PC-3 (cell line): ENCODE measurements at regions not wholly inside any gene's neighbourhood (a gene's known extent, or its start where the extent isn't known, plus 50 kb on each side); places are given as distances from the start of the nearest gene placed in this dataset.

Experiments
- ATAC-seq: fragments of 200-7000 bp; cut with Tn5 transposase; 2 replicates; pipeline ENCODE4 v1.9.1; 2020; ENCODE audit warnings: mild to moderate bottlenecking, moderate library complexity
- BruUV-seq: library from RNA; stranded (reverse); fragments of 400-500 nt; replicated peaks from 2 replicates; lab custom pipeline; 2021; lab: Mats Ljungman, UMichigan
- CTCF ChIA-PET: fragments of 300-600 bp; sonication (Branson Sonifier 250); formaldehyde crosslinking; loops from one replicate; lab custom pipeline; 2022; ENCODE audit warnings: antibody characterized with exemption; lab: Charles Lee
- POLR2A ChIA-PET: fragments of 300-600 bp; sonication (Branson Sonifier 250); formaldehyde crosslinking; loops from one replicate; lab custom pipeline; 2022; ENCODE audit warnings: antibody characterized with exemption; ENCODE audit not compliant: unreplicated experiment; lab: Charles Lee
- DNase-seq: peaks from one replicate; pipeline ENCODE4 v3.0.0-alpha.2; 2015
- H2AFZ ChIP-seq: fragments of 300-600 bp; sonication (generic); 2 replicates; pipeline ENCODE4 v1.6.0; 2016; ENCODE audit warnings: antibody characterized with exemption, low read length
- H3F3A ChIP-seq: fragments of 300-600 bp; sonication (generic); one replicate; pipeline ENCODE4 v1.6.0; 2017; ENCODE audit warnings: antibody characterized with exemption, low read length, control low read depth, mild to moderate bottlenecking; ENCODE audit not compliant: unreplicated experiment
- H3K27ac ChIP-seq: fragments of 300-600 bp; sonication (generic); 2 replicates; pipeline ENCODE4 v1.5.1; 2016; ENCODE audit warnings: mild to moderate bottlenecking, low read length
- H3K27me3 ChIP-seq: fragments of 300-600 bp; sonication (generic); 2 replicates; pipeline ENCODE4 v1.6.1; 2016; ENCODE audit warnings: low read length, mixed read lengths
- H3K36me3 ChIP-seq: fragments of 300-600 bp; sonication (generic); 2 replicates; pipeline ENCODE4 v1.6.1; 2016; ENCODE audit warnings: low read depth, mixed run types, low read length, mixed read lengths
- H3K4me1 ChIP-seq: fragments of 300-600 bp; sonication (generic); 2 replicates; pipeline ENCODE4 v1.5.1; 2016; ENCODE audit warnings: low read length; ENCODE audit not compliant: insufficient read depth
- H3K4me2 ChIP-seq: fragments of 300-600 bp; sonication (generic); 2 replicates; pipeline ENCODE4 v1.6.0; 2016; ENCODE audit warnings: low read length
- H3K4me3 ChIP-seq: fragments of 300-600 bp; sonication (generic); 2 replicates; pipeline ENCODE4 v1.5.1; 2016; ENCODE audit warnings: mild to moderate bottlenecking, low read length, mixed read lengths
- H3K79me2 ChIP-seq: fragments of 300-600 bp; sonication (generic); 2 replicates; pipeline ENCODE4 v1.6.1; 2017; ENCODE audit warnings: low read length, mixed read lengths
- H3K9ac ChIP-seq: fragments of 300-600 bp; sonication (generic); 2 replicates; pipeline ENCODE4 v1.6.0; 2016; ENCODE audit warnings: mild to moderate bottlenecking, low read length
- H3K9me2 ChIP-seq: fragments of 300-600 bp; sonication (generic); replicated peaks from 2 replicates; pipeline ENCODE4 v1.6.1; 2016; ENCODE audit warnings: mixed run types, low read length, mixed read lengths
- H3K9me3 ChIP-seq: fragments of 300-600 bp; sonication (generic); 2 replicates; pipeline ENCODE4 v1.6.1; 2016; ENCODE audit warnings: low read length, mixed read lengths
- H4K20me1 ChIP-seq: fragments of 300-600 bp; sonication (generic); 2 replicates; pipeline ENCODE4 v1.6.1; 2016; ENCODE audit warnings: low read length, mixed read lengths
- EZH2 ChIP-seq: fragments of 300-600 bp; sonication (generic); IDR thresholded peaks from one replicate; pipeline ENCODE4 v1.6.1; 2017; ENCODE audit warnings: antibody characterized with exemption, mild to moderate bottlenecking, low read length; ENCODE audit not compliant: unreplicated experiment
- EZH2phosphoT487 ChIP-seq: fragments of 300-600 bp; sonication (generic); IDR thresholded peaks from 2 replicates; pipeline ENCODE4 v1.6.1; 2018; ENCODE audit warnings: mild to moderate bottlenecking, antibody characterized with exemption, low read length, borderline replicate concordance
- intact Hi-C: fragments of 100-400 bp; cut with micrococcal nuclease; formaldehyde crosslinking; loops from 2 replicates; pipeline ENCODE4 v1.9.0; 2023
- TF ChIP-seq, protein P1 (sequence below): fragments of 300-600 bp; sonication (generic); conservative IDR thresholded peaks from 2 replicates; pipeline ENCODE4 v1.5.1; 2017; ENCODE audit warnings: antibody characterized with exemption, low read depth, mild to moderate bottlenecking, low read length

DNA sequence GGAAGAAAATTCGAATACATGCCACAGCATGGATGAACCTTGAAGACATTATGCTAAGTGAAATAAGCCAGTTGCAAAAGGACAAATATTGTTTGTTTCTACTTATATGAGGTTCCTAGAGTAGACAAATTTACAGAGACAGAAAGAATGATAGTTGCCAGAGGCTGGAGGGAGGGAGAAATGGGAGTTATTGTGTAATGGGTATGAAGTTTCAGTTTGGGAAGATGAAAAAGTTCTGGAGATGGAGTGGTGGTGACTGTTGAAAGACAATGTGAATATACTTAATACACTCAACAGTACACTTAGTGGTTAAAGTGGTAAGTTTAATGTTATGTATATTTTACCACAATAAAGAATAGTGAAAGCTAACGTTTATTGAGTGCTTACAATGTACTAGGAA is 99.6 kb upstream of the SLC44A1 start:
- Histone ChIP-seq H3K27me3 (no peaks in the 10 kb centered on the region), H3K79me2 (no peaks in the 10 kb centered on the region), H3K4me2 (no peak overlapping the region), H3K36me3 (no peaks in the 10 kb centered on the region), H3K27ac (no peak overlapping the region), H3K9me3 (no peaks in the 10 kb centered on the region), H3K9ac (no peak overlapping the region), H3F3A (no peaks in the 10 kb centered on the region), H2AFZ (no peak overlapping the region), H4K20me1 (no peaks in the 10 kb centered on the region), H3K9me2 (no peaks in the 10 kb centered on the region), H3K4me3 (no peak overlapping the region), H3K4me1 (no peaks in the 10 kb centered on the region)
- no peak for ATAC-seq
- no peak for DNase-seq
- BruUV-seq = no TSS peak
- ChIA-PET CTCF (no interaction called here), POLR2A (no interaction called here)
- intact Hi-C loops = no loop called here
- TF ChIP-seq EZH2phosphoT487 = no peak
- no peak for TF ChIP-seq EZH2
- TF ChIP-seq, protein P1, sequence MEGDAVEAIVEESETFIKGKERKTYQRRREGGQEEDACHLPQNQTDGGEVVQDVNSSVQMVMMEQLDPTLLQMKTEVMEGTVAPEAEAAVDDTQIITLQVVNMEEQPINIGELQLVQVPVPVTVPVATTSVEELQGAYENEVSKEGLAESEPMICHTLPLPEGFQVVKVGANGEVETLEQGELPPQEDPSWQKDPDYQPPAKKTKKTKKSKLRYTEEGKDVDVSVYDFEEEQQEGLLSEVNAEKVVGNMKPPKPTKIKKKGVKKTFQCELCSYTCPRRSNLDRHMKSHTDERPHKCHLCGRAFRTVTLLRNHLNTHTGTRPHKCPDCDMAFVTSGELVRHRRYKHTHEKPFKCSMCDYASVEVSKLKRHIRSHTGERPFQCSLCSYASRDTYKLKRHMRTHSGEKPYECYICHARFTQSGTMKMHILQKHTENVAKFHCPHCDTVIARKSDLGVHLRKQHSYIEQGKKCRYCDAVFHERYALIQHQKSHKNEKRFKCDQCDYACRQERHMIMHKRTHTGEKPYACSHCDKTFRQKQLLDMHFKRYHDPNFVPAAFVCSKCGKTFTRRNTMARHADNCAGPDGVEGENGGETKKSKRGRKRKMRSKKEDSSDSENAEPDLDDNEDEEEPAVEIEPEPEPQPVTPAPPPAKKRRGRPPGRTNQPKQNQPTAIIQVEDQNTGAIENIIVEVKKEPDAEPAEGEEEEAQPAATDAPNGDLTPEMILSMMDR = no peak

DNA sequence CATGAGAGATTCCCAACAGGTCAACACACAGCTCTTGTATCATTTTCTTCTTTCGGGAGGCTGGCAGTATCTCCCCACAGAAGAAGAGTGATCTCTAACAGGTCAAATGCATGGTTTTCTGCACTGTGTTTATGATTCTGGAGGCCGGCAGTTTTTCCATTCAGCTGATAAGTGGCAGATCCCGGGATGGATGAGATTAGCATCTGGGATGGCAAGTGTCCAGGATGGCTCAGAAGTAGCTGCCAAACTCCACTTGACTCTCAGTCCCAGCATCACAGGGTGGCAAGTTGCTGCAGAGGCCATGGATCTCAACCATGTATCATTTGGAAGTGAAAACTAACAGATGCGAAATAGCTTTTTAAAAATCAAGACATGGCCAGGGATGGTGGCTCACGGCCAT is 97.8 kb upstream of the SLC44A1 start:
- CTCF ChIA-PET = no interaction called here
- ATAC-seq = no peak
- BruUV-seq = no TSS peak

DNA sequence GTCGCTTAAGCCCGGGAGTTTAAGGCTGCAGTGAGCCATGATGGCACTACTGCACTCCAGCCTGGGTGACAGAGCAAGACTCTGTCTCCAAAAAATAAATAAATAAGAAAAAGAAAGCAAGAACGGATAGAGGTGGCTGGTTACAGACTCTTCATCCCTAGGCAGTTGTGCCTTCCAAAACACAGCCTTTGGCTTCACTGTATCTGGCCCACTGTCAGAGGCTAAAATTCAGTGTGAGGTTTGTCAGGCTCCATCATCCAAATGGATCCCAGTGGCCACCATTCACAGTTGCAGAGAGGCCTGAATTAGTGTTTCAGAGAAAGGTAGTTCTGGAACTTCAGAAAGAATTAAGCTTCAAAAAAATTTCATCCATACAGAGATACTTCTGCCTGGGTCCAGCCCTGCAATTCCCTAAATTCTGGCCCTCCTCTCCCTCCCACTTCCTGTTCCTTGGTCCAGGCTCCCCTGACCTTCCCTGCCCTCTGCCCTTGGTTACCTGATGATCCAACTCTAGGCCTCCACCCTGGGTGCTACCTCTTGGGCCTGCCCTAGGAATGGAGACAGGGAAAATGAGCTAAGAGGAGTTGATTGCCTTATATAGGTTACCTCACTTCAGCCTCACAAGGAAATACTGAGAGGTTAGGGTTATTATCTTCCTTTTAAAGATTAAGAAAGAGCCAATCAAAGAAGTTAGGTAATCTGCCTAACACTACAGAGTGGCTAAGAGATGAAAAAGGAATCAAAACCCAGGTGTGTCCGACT is 97.2 kb upstream of the SLC44A1 start:
- Histone ChIP-seq H3K4me2 (no peak overlapping the region), H3K27ac (no peak overlapping the region), H4K20me1 (no peaks in the 10 kb centered on the region), H3K79me2 (no peaks in the 10 kb centered on the region), H3K4me3 (no peak overlapping the region), H3K9me2 (no peaks in the 10 kb centered on the region), H3K9ac (no peak overlapping the region), H3K4me1 (peaks cover 11% of the 10 kb centered on the region), H3K9me3 (no peaks in the 10 kb centered on the region), H3K27me3 (no peaks in the 10 kb centered on the region), H3F3A (no peaks in the 10 kb centered on the region), H3K36me3 (no peaks in the 10 kb centered on the region), H2AFZ (no peak overlapping the region)
- TF ChIP-seq EZH2 (no peak), EZH2phosphoT487 (no peak)
- TF ChIP-seq, protein P1 = no peak
- no TSS peak for BruUV-seq
- POLR2A ChIA-PET = no interaction called here
- ATAC-seq = no peak
- CTCF ChIA-PET = interaction anchor here (0.6 kb wide), 1 partner anchor 26 kb away, joined by 3 read pairs; no protein-coding TSS in a partner anchor
- intact Hi-C loops = no loop called here
- no peak for DNase-seq

More for the DNA sequence above, 97.8 kb upstream of the SLC44A1 start:
- Histone ChIP-seq H3K27ac (no peak overlapping the region), H2AFZ (no peak overlapping the region), H3K9me3 (no peaks in the 10 kb centered on the region), H3K9me2 (no peaks in the 10 kb centered on the region), H3F3A (no peaks in the 10 kb centered on the region), H3K4me1 (peaks cover 10% of the 10 kb centered on the region), H4K20me1 (no peaks in the 10 kb centered on the region), H3K36me3 (no peaks in the 10 kb centered on the region), H3K4me2 (no peak overlapping the region), H3K27me3 (no peaks in the 10 kb centered on the region), H3K4me3 (no peak overlapping the region), H3K9ac (no peak overlapping the region), H3K79me2 (no peaks in the 10 kb centered on the region)
- intact Hi-C loops = no loop called here
- POLR2A ChIA-PET = no interaction called here
- TF ChIP-seq EZH2phosphoT487 = no peak
- TF ChIP-seq EZH2 = no peak
- DNase-seq = no peak
